GM12873 (cell line): ENCODE measurements at regions not wholly inside any gene's neighbourhood (a gene's known extent, or its start where the extent isn't known, plus 50 kb on each side); places are given as distances from the start of the nearest gene placed in this dataset.

Experiments
- CTCF ChIP-seq: IDR thresholded peaks from 2 replicates; pipeline ENCODE4 v1.5.1; 2012; ENCODE audit warnings: low read depth, mild to moderate bottlenecking, moderate library complexity, low read length, control low read depth; ENCODE audit not compliant: insufficient read depth; ENCODE audit errors: missing control alignments

GRCh38 chr16:73265124-73265837, 217.4 kb upstream of the ZFHX3 start:
- TF ChIP-seq CTCF, result no peak

GRCh38 chr16:73262931-73263330, 215.0 kb upstream of the ZFHX3 start:
- no peak for TF ChIP-seq CTCF

- no peak for TF ChIP-seq CTCF
These were observed 207.1 kb upstream of the ZFHX3 start for GRCh38 chr16:73255031-73255430.

- TF ChIP-seq CTCF, result no peak
These were observed 206.1 kb upstream of the ZFHX3 start for GRCh38 chr16:73253922-73254480.

- TF ChIP-seq CTCF, result no peak
These were observed 204.5 kb upstream of the ZFHX3 start for GRCh38 chr16:73252446-73252845.

- no peak for TF ChIP-seq CTCF
These were observed 203.7 kb upstream of the ZFHX3 start for GRCh38 chr16:73251608-73252007.

- TF ChIP-seq CTCF, result no peak
These were observed 200.4 kb upstream of the ZFHX3 start for GRCh38 chr16:73248316-73248715.
